GM13977 (cell line): ENCODE measurements at regions not wholly inside any gene's neighbourhood (a gene's known extent, or its start where the extent isn't known, plus 50 kb on each side); places are given as distances from the start of the nearest gene placed in this dataset.

ENCODE experiments used
- DNase-seq: peaks from one replicate; pipeline ENCODE4 v3.0.0; 2012; ENCODE audit warnings: low spot score
- CTCF ChIP-seq: IDR thresholded peaks from 2 replicates; pipeline ENCODE4 v1.5.1; 2012; ENCODE audit warnings: mild to moderate bottlenecking, control low read depth; ENCODE audit not compliant: insufficient read depth; ENCODE audit errors: extremely low read depth, missing control alignments
- in situ Hi-C: fragments of 300-500 bp; cut with MboI; formaldehyde crosslinking; loops from one replicate; pipeline ENCODE4 v1.12.0; 2022; ENCODE audit warnings: low sequenced_read_pairs, low pct_unique_long_range_greater_than_20kb, mixed read lengths, inconsistent platforms; ENCODE audit not compliant: unreplicated experiment

- in situ Hi-C loops, result no loop called here
- no peak for DNase-seq
- no peak for TF ChIP-seq CTCF
These were observed 237.7 kb upstream of the IPO5 start for GRCh38 chr13:97715763-97716162.

GRCh38 chr13:97716746-97717145 is 236.7 kb upstream of the IPO5 start:
- in situ Hi-C loops, result no loop called here
- DNase-seq, result no peak
- TF ChIP-seq CTCF, result no peak

GRCh38 chr13:97719736-97720135 is 233.7 kb upstream of the IPO5 start:
- TF ChIP-seq CTCF, result no peak

GRCh38 chr13:97720896-97721295 is 232.6 kb upstream of the IPO5 start:
- in situ Hi-C loops, result no loop called here
- no peak for DNase-seq
- TF ChIP-seq CTCF, result no peak

More at GRCh38 chr13:97719736-97720135, 233.7 kb upstream of the IPO5 start:
- in situ Hi-C loops, result no loop called here
- no peak for DNase-seq

- no peak for TF ChIP-seq CTCF
- in situ Hi-C loops, result no loop called here
- DNase-seq, result no peak
These were observed 229.8 kb upstream of the IPO5 start for GRCh38 chr13:97723655-97724054.

GRCh38 chr13:97724450-97724849 is 229.0 kb upstream of the IPO5 start:
- no peak for DNase-seq
- no peak for TF ChIP-seq CTCF
- in situ Hi-C loops, result no loop called here

- TF ChIP-seq CTCF, result no peak
- in situ Hi-C loops, result no loop called here
- DNase-seq, result no peak
These were observed 226.7 kb upstream of the IPO5 start for GRCh38 chr13:97726664-97727280.
